Adrenal gland (tissue), 5 donors: ENCODE measurements at regions not wholly inside any gene's neighbourhood (a gene's known extent, or its start where the extent isn't known, plus 50 kb on each side); places are given as distances from the start of the nearest gene placed in this dataset.

ENCODE experiments used
- POLR2A ChIP-seq, 2 donors: fragments of 450-650 bp; IDR thresholded peaks; one replicate each; pipeline ENCODE4 v1.6.1; 2017; ENCODE audit warnings: antibody characterized with exemption in 2 of 2, mild to moderate bottlenecking in 2 of 2, moderate library complexity in 1 of 2
- TF ChIP-seq, protein P1 (sequence below), 6 experiments: fragments of 450-650 bp in 4 of 6; fragments of 200-600 bp in 2 of 6; sonication (generic) in 1 of 6; IDR thresholded peaks; 1 replicate in 5 of 6; 2 replicates in 1 of 6; pipeline versions ENCODE4 v1.5.1 to v1.8.0; 2016 to 2021; ENCODE audit warnings: antibody characterized with exemption in 6 of 6, mild to moderate bottlenecking in 2 of 6, moderate library complexity in 1 of 6
- donor health status: DM: no; HTN: no; CAD: no.

DNA sequence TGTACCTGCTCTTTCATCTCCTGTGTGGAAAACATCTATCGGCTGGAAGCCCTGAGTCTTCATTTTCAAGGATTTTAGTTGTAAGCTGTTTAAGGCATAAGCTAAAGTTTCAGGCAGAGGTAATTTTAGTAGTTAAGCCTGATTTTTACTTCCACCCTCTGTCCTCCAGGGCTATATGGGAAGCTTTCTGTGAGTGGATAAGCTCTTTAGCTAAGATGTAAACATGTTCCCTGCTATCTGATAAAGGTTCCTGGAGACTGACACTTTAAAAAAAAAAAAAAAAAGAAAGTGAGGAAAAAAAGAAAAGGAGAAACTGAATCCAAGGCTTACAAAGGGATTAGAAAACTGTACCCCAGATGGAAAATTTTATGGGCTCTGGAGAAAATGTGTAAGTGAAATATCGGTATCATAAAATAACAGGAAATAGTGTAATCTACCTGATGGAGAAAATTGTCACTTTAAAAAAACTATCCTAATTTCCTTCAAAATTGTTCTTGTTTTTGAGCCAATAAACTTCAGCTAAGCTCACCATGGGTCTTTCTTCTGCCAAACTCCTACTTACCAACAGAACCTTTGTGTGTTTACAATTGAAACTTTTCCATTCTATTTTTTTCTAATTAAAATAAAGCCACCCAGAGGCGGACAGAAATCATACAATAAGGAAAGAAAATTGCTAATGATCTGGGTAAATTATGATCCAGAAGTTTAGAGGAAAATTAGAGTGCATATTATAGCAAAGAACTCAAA lies 180.5 kb downstream of the TGFB2 start:
- TF ChIP-seq POLR2A (IDR thresholded peaks at IDR 0.05): no peak
- TF ChIP-seq, protein P1, sequence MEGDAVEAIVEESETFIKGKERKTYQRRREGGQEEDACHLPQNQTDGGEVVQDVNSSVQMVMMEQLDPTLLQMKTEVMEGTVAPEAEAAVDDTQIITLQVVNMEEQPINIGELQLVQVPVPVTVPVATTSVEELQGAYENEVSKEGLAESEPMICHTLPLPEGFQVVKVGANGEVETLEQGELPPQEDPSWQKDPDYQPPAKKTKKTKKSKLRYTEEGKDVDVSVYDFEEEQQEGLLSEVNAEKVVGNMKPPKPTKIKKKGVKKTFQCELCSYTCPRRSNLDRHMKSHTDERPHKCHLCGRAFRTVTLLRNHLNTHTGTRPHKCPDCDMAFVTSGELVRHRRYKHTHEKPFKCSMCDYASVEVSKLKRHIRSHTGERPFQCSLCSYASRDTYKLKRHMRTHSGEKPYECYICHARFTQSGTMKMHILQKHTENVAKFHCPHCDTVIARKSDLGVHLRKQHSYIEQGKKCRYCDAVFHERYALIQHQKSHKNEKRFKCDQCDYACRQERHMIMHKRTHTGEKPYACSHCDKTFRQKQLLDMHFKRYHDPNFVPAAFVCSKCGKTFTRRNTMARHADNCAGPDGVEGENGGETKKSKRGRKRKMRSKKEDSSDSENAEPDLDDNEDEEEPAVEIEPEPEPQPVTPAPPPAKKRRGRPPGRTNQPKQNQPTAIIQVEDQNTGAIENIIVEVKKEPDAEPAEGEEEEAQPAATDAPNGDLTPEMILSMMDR (IDR thresholded peaks at IDR 0.05): no peak
